Dendritic cell treated with granulocyte-macrophage colony-stimulating factor and Interleukin-4, amounts not matched to agents 40 ng/mL and 50 ng/mL, for 4 days (primary cell): ENCODE measurements at regions not wholly inside any gene's neighbourhood (a gene's known extent, or its start where the extent isn't known, plus 50 kb on each side); places are given as distances from the start of the nearest gene placed in this dataset.

Experiments
- H3K27ac Mint-ChIP-seq: one replicate; pipeline ENCODE4 v1.8.0; 2022; ENCODE audit warnings: mild to moderate bottlenecking, mixed read lengths
- H3K27me3 Mint-ChIP-seq: one replicate; pipeline ENCODE4 v1.8.0; 2022; ENCODE audit warnings: mild to moderate bottlenecking, mixed read lengths
- H3K36me3 Mint-ChIP-seq: one replicate; pipeline ENCODE4 v1.8.0; 2022; ENCODE audit warnings: low read depth, mixed read lengths
- H3K4me1 Mint-ChIP-seq: one replicate; pipeline ENCODE4 v1.8.0; 2022; ENCODE audit warnings: low read depth, mixed read lengths
- H3K4me3 Mint-ChIP-seq: one replicate; pipeline ENCODE4 v1.8.0; 2022; ENCODE audit warnings: mild to moderate bottlenecking, moderate library complexity, mixed read lengths
- H3K9me3 Mint-ChIP-seq: one replicate; pipeline ENCODE4 v1.8.0; 2022; ENCODE audit warnings: mixed read lengths
- intact Hi-C: fragments of 100-400 bp; cut with micrococcal nuclease; formaldehyde crosslinking; loops from one replicate; pipeline ENCODE4 v1.15.0; 2022

DNA sequence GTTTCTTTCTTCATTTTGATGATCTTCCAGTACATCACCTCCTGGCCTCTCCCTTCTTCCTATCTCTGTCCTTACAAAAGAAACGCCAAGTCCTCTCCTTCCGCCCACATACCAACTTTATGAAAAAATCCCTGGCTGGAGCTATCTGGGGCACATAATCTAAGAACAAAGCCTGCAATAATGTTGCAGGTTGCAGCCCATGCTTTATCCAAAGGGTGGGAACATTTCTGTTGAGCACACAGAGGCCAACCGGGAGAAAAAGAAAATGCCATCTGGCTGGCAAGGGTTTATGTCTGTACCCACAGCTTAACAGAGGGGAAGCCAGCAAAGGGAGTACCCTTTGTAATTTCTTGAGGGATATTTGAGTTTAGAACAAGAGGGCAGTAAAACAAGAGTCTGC lies 409.6 kb downstream of the SOX9 start:
- Mint-ChIP-seq H3K4me1 (peaks cover 5% of the 10 kb centered on the region), H3K27me3 (no peaks in the 10 kb centered on the region), H3K9me3 (peaks cover 11% of the 10 kb centered on the region), H3K36me3 (no peaks in the 10 kb centered on the region), H3K27ac (no peak overlapping the region), H3K4me3 (no peak overlapping the region)
- intact Hi-C loops, result no loop called here

DNA sequence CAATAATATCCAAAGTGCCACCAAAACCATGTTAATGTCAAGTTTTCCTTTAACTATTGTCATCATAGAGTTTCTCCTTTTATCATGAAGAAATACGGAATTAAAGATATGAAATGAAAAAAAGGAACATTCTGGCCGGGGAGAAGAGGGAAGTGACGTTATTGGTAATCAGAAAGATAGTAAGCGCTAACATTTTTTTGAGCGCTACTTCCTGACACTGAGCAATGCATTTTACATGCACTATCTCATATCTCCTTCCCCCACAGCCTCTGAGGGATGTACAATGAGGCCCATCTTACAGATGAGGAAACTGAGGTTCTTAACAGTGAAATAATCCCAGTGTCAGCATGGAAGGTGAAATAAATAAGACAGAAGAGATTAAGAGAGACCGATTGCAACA lies 410.9 kb downstream of the SOX9 start:
- Mint-ChIP-seq H3K4me3 (no peak overlapping the region), H3K36me3 (no peaks in the 10 kb centered on the region), H3K27ac (no peak overlapping the region), H3K4me1 (peaks cover 5% of the 10 kb centered on the region), H3K9me3 (peaks cover 11% of the 10 kb centered on the region), H3K27me3 (no peaks in the 10 kb centered on the region)
- intact Hi-C loops, result no loop called here

DNA sequence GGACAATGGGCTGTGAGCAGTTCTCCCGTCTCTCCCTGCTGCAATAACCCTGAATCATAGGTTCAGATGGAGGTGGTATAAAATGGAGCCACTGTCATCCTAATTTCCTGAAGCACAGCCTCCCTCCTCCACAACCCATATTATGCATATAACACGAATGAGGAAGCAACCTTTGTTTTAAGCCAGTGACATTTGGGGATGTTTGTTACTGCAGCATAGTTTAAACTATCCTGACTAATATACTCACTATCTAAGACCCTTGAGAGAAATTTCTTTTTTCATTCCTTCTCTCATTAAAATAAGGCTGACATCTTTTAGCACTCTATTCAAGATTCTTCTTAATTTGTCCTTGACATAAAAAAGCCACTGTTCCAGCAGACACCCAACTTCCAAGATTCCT lies 413.4 kb downstream of the SOX9 start:
- peaks cover 5% of the 10 kb centered on the region for H3K4me1 Mint-ChIP-seq
- intact Hi-C loops, result no loop called here
- H3K27ac Mint-ChIP-seq, result no peak overlapping the region
- peaks cover 11% of the 10 kb centered on the region for H3K9me3 Mint-ChIP-seq
- H3K36me3 Mint-ChIP-seq, result no peaks in the 10 kb centered on the region
- no peak overlapping the region for H3K4me3 Mint-ChIP-seq
- peaks cover 8% of the 10 kb centered on the region for H3K27me3 Mint-ChIP-seq

DNA sequence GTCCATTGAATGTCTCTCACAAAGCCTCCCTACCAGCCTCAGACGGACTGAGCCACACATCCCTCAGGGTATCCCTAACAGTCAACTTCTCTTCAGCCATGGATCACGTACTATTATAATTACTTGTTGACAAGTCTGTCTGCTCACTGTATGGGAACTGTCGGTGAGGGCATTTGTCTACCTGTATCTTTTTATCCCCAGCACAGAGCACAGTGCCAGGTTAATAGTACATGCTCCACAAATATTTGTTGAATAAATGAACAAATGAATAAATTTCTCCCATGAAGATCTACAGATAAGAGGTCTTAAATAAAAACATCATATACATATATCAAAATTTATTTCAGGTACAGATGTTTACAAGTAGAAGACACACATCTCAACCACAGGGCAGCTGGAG lies 414.0 kb downstream of the SOX9 start:
- H3K27ac Mint-ChIP-seq, result no peak overlapping the region
- no peaks in the 10 kb centered on the region for H3K36me3 Mint-ChIP-seq
- peaks cover 12% of the 10 kb centered on the region for H3K27me3 Mint-ChIP-seq
- peaks cover 6% of the 10 kb centered on the region for H3K4me1 Mint-ChIP-seq
- no peak overlapping the region for H3K4me3 Mint-ChIP-seq
- peaks cover 11% of the 10 kb centered on the region for H3K9me3 Mint-ChIP-seq
- intact Hi-C loops, result no loop called here

DNA sequence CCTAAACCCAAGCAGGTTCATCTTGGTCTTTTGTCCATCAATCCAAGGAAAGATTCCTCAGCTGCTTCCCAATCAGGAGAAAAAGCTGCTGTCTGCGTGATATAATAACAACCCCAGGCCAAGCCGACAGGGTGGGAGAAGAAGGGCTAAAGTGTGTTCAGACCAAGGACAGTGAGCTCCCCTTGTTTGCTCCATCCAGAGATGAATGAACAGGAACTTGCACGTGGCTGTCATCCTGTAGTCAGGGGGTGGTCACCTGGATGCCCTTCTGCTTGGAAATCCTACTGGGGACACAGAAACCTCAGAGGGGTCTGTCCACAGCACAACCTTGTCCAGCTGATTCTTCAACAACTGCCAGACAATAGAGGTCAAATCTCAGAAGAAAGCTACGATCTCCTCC lies 414.5 kb downstream of the SOX9 start:
- intact Hi-C loops, result no loop called here
- Mint-ChIP-seq H3K36me3 (no peaks in the 10 kb centered on the region), H3K27me3 (peaks cover 16% of the 10 kb centered on the region), H3K4me1 (peaks cover 11% of the 10 kb centered on the region), H3K27ac (no peak overlapping the region), H3K4me3 (no peak overlapping the region), H3K9me3 (peaks cover 11% of the 10 kb centered on the region)

DNA sequence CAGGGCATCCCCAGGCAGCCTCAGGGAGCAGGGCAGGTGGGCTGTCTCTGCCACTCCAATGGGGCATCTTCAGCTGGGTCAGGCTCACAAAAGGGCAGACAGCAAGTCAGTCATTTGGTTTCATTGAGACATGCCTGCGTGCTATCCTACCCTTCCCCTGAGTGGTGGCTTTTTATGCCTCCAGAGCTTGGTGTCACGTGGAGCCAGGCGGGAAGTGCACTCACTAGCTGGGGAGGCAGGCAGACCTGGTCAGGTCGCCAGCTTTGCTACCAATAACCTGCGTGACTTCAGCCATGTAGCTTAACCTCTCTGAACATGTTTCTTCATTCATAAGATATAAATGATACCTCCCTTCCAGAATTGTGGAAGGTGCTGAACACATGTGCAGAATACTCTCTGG lies 415.0 kb downstream of the SOX9 start:
- no peak overlapping the region for H3K27ac Mint-ChIP-seq
- intact Hi-C loops, result no loop called here
- H3K36me3 Mint-ChIP-seq, result no peaks in the 10 kb centered on the region
- peaks cover 11% of the 10 kb centered on the region for H3K4me1 Mint-ChIP-seq
- no peak overlapping the region for H3K4me3 Mint-ChIP-seq
- peaks cover 11% of the 10 kb centered on the region for H3K9me3 Mint-ChIP-seq
- peaks cover 20% of the 10 kb centered on the region for H3K27me3 Mint-ChIP-seq

DNA sequence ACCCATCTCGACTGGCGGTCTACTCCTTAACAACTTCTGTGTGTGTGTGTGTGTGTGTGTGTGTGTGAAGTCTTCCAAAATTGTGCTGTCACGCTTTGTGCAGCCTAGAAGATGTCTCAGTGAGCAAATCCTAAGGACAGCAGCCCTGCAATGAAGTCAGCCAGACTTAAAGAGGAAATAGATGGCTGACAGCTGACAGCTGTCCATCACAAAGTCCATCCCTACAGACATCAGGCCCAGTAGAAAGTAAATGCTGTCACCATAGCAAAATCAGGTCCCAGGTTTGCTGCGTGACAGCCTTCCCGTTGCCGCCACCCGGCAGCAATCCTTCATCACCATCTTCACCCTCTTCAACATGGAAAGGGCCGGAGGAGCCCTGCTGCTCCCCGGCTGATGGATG lies 416.0 kb downstream of the SOX9 start:
- Mint-ChIP-seq H3K27me3 (peaks cover 28% of the 10 kb centered on the region), H3K27ac (no peak overlapping the region), H3K4me3 (no peak overlapping the region), H3K9me3 (peaks cover 11% of the 10 kb centered on the region), H3K36me3 (no peaks in the 10 kb centered on the region), H3K4me1 (peaks cover 10% of the 10 kb centered on the region)
- intact Hi-C loops, result no loop called here

DNA sequence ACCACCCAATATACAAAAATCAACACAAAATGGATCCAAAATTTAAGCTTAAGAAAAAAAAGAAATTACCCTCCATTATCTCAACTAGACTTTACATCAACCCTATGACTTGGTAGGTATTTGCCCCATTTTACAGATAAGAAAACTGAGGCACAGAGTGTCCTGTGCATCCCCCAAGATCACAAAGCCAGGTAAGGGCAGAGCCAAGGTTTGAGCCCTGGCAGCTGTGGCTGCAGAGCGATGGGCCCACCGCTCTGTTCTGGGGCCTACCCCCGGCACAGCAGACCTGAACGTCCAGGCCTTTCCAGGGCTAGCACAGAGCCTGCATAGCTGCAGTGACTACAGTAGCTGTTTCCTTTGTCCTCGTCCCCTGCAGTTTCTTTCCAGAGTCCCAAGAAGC lies 417.6 kb downstream of the SOX9 start:
- peaks cover 11% of the 10 kb centered on the region for H3K9me3 Mint-ChIP-seq
- H3K4me1 Mint-ChIP-seq, result peaks cover 6% of the 10 kb centered on the region
- H3K27me3 Mint-ChIP-seq, result peaks cover 36% of the 10 kb centered on the region
- intact Hi-C loops, result no loop called here
- no peaks in the 10 kb centered on the region for H3K36me3 Mint-ChIP-seq
- H3K27ac Mint-ChIP-seq, result no peak overlapping the region
- no peak overlapping the region for H3K4me3 Mint-ChIP-seq

DNA sequence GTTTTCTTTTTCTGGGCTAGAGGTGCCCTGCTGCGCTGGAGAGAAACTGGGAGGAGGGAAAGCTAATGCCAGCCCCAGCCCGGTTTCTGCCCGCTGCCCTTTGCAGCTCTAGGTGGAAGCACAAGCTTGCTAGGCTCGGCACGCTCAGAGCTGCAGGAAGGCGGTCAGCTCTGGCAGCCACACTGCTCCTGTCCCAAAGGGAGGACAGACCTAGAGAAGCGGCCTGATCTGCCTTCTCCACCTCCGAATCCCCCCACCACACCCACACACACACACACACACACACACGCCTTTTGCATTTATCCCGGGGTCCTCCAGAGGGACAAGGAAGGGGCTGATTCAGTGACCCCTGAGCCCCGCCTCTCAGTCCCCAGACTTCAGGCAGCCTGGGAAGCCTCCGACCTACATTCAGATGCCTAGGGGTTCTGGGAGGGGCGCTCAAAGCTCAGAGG lies 418.1 kb downstream of the SOX9 start:
- H3K27ac Mint-ChIP-seq, result no peak overlapping the region
- intact Hi-C loops, result no loop called here
- H3K27me3 Mint-ChIP-seq, result peaks cover 37% of the 10 kb centered on the region
- no peak overlapping the region for H3K4me3 Mint-ChIP-seq
- H3K4me1 Mint-ChIP-seq, result peaks cover 6% of the 10 kb centered on the region
- peaks cover 11% of the 10 kb centered on the region for H3K9me3 Mint-ChIP-seq
- no peaks in the 10 kb centered on the region for H3K36me3 Mint-ChIP-seq

DNA sequence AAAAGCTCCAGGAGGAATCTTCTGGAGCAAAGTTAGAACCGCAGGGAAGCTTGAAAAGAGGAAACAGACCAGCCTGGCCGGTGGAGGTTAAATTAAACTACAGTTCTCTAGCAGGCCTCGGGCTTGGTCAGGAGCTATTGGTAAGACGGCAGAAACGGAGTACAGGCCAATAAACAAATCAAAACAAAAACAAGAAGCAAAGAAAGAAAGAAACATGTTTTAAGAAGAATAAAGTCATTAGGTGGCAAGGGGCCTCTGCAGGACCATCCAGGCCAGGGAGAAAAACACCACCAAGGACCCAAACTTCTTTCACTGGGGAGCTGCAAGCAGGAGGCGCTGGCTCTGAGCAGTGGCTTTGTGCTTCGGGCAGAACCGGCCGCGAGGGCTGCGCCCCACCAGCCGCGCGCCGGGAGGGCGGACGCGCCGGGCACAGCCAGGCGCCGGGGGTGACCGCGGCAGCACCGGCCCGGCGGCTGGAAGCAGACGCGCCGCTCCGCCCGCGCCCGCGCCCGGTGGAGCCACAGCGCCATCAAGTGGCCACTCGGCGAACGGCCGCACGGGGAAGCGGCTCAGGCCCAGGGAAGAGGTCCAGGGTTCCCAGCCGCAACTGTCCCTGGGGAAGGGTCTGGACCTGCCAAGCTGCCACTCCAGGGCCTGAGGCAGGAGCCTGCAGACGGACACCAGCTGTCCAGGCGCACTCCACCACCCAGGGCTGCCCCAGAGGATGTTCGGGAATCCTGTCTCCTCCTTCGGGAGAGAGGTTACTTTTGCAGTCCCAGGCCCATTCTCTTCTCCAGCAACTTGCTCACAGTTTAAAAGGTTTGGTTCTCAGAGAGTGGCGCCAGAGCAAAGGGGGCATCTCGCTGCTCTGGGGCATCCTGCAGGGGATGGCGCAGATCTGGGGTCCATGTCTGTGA lies 419.4 kb downstream of the SOX9 start:
- no peaks in the 10 kb centered on the region for H3K36me3 Mint-ChIP-seq

DNA sequence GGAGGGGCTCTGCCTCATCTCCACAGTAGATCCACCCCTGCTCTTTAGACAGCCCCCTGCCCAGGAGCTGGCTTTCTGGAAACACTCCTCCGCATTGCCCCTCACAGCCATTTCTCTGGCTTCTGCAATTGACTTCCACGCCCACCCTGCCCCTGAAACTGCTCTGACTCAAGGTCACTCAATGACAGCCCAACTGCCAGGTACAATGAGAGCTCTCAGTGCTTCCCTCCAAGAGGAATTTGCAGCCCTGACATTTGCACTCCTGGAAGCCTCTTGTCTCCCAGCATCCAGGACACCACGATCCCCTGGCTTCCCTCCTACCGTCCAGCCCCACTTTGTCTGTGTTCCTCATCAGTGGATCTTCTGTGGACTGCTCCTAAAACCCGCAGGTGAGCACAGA lies 421.5 kb downstream of the SOX9 start:
- intact Hi-C loops, result loop anchor here (10.0 kb wide), 1 partner anchor 1458 kb away; no protein-coding TSS in a partner anchor
- Mint-ChIP-seq H3K36me3 (no peaks in the 10 kb centered on the region), H3K27ac (no peak overlapping the region), H3K4me1 (peaks cover 6% of the 10 kb centered on the region), H3K27me3 (peaks cover 38% of the 10 kb centered on the region), H3K4me3 (no peak overlapping the region), H3K9me3 (no peaks in the 10 kb centered on the region)

More for the DNA sequence above, 419.4 kb downstream of the SOX9 start:
- intact Hi-C loops, result loop anchor here (1.0 to 10.0 kb wide), 2 partner anchors 1455 to 1904 kb away; no protein-coding TSS in a partner anchor
- peaks cover 6% of the 10 kb centered on the region for H3K4me1 Mint-ChIP-seq
- H3K27me3 Mint-ChIP-seq, result peaks cover 39% of the 10 kb centered on the region
- peak overlapping the region; percentile 12 for H3K27ac Mint-ChIP-seq
- H3K9me3 Mint-ChIP-seq, result no peaks in the 10 kb centered on the region
- peak overlapping the region; percentile 68 for H3K4me3 Mint-ChIP-seq

DNA sequence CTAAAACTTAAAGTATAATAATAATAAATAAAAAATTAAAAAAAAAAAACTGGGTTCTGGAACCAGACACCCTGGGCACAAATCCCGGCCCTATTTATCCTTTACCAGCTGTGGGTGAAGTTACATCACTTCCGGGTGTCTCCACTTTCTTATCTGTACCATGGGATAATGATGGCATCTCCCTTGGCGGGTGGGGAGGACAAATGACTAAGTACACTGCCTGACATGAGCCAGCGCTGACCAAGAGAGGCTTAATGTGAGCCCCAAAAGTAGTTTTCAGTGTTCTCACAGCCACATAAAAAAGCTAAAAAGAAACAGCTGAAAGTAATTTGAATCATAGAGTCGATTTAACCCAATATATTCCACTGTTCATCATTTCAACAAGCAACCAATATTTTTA lies 424.9 kb downstream of the SOX9 start:
- Mint-ChIP-seq H3K4me3 (no peak overlapping the region), H3K27me3 (peaks cover 19% of the 10 kb centered on the region), H3K36me3 (no peaks in the 10 kb centered on the region), H3K9me3 (no peaks in the 10 kb centered on the region), H3K4me1 (no peaks in the 10 kb centered on the region), H3K27ac (no peak overlapping the region)
- intact Hi-C loops, result loop anchor here (10.0 kb wide), 1 partner anchor 1461 kb away; no protein-coding TSS in a partner anchor

DNA sequence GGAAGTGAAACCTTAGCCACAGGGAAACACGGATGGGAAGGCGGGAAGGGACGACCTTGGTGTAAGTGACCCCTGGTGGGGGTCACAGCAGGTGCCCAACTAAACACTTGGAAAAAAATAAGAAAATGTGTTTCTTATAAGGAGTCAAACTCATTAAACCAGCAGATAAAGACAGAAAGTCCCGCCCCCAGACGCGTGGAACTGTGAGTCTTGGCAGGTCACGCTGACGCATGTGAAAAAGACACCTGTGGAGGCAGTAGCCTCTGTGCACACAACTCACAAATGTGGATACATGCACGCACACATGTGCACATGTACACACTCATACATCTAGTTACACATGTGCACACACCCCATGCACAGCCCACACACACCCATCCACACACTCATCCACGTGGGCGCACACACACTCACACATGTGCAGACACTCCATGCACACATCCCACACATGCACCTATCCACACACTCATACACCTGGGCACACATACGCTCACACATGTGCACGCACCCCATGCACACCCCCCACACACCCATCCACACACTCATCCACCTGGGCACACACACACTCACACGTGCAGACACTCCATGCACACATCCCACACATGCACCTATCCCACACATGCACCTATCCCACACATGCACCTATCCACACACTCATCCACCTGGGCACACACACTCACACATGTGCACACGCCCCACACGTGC lies 432.4 kb downstream of the SOX9 start:
- H3K36me3 Mint-ChIP-seq, result no peaks in the 10 kb centered on the region
- intact Hi-C loops, result no loop called here
- no peaks in the 10 kb centered on the region for H3K4me1 Mint-ChIP-seq

DNA sequence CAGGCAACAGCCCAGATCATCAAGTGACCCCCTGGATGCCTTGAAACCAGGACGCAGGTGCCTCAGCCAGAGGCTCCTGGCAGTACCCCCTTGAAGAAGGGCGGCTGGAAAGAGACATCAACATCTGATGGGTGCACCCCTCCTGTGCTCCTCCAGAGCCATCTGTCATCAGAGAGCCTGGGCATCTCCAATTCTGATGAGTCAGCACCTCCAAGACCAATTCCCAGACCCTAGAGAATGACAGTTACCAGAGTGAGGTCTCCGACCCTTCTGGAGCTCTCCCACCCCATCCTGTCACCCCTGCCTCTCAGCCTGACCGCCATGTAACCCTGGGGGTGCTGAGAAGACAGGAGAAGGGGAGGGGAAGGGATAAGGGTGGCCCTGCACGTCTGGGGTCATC lies 433.7 kb downstream of the SOX9 start:
- Mint-ChIP-seq H3K27ac (no peak overlapping the region), H3K9me3 (no peaks in the 10 kb centered on the region), H3K4me1 (no peaks in the 10 kb centered on the region), H3K36me3 (no peaks in the 10 kb centered on the region), H3K4me3 (no peak overlapping the region), H3K27me3 (no peaks in the 10 kb centered on the region)
- intact Hi-C loops, result no loop called here

More for the DNA sequence above, 432.4 kb downstream of the SOX9 start:
- Mint-ChIP-seq H3K27ac (no peak overlapping the region), H3K4me3 (no peak overlapping the region), H3K9me3 (no peaks in the 10 kb centered on the region), H3K27me3 (no peaks in the 10 kb centered on the region)
